HS-5 (cell line): ENCODE measurements at regions not wholly inside any gene's neighbourhood (a gene's known extent, or its start where the extent isn't known, plus 50 kb on each side); places are given as distances from the start of the nearest gene placed in this dataset.

Experiments
- DNase-seq: peaks from one replicate; pipeline ENCODE4 v3.0.0-alpha.2; 2012; ENCODE audit warnings: low read depth

DNA sequence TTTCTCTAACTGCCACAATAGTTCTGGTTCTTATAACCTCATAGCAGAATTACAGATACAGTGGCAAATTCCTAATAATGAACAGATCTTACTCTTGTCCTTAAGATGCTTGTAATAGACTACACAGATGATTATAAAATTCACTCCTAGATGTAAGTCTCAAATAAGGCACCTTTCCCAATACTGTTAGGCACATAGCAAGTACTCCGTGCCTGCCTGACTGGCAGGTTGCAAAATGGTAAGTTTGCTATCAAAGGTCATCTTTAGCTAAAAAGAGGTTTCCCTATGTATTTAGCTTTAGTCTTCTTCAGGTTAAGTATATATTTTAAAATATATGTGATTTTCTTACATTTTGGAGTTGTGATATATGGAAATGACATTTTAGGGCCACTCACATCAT lies 50.4 kb upstream of the FHIP2A start:
- DNase-seq = no peak

DNA sequence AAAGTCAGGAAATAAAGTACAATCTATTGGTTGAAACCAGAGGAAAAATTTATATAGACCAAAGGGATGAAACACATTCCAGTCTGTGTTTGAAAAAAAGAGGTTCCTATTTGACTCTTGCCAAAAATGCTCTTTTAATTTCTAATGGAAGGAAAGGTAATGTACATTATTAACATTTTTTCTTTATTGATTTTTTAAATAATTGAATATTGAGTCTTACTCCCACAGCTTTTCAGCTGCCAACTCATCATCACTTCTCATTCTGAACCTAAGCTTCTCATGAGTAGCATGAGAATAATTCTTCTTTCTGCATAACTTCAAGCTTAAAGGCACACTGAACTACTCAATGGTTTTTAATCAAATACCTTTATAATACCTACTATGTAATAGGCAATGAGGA lies 49.8 kb upstream of the FHIP2A start:
- DNase-seq = no peak
